Amygdala (tissue), 56 donors: ENCODE measurements at regions not wholly inside any gene's neighbourhood (a gene's known extent, or its start where the extent isn't known, plus 50 kb on each side); places are given as distances from the start of the nearest gene placed in this dataset.
A peak's percentile ranks its signal among the peaks of the same experiment; 100 is the strongest.

Experiments
- DNase-seq, 56 donors: peaks; one replicate each; lab custom pipeline; 2025; lab: John Stamatoyannopoulos, UW

GRCh38 chr5:61817472-61818326 is 485.6 kb downstream of the ZSWIM6 start:
- peak in 47 of 56 donors; percentile 3 to 81 (median 34) for DNase-seq

GRCh38 chr5:61820836-61821235 is 485.2 kb upstream of the KIF2A start:
- peak in 1 of 56 donors; percentile 13 for DNase-seq

GRCh38 chr5:61821561-61821960 is 484.4 kb upstream of the KIF2A start:
- DNase-seq = no peak

GRCh38 chr5:61822584-61822983 is 483.4 kb upstream of the KIF2A start:
- DNase-seq = no peak

- no peak for DNase-seq
Measured at GRCh38 chr5:61823065-61823464, 482.9 kb upstream of the KIF2A start.

GRCh38 chr5:61823781-61824180 is 482.2 kb upstream of the KIF2A start:
- no peak for DNase-seq

GRCh38 chr5:61824396-61824795 is 481.6 kb upstream of the KIF2A start:
- no peak for DNase-seq

- no peak for DNase-seq
Measured at GRCh38 chr5:61827445-61827975, 478.5 kb upstream of the KIF2A start.

- no peak for DNase-seq
Measured at GRCh38 chr5:61828856-61829255, 477.1 kb upstream of the KIF2A start.

GRCh38 chr5:61831736-61832135 is 474.3 kb upstream of the KIF2A start:
- DNase-seq = no peak

GRCh38 chr5:61837788-61838187 is 468.2 kb upstream of the KIF2A start:
- DNase-seq = no peak

GRCh38 chr5:61840361-61840760 is 465.6 kb upstream of the KIF2A start:
- no peak for DNase-seq

GRCh38 chr5:61842840-61843239 is 463.2 kb upstream of the KIF2A start:
- no peak for DNase-seq

GRCh38 chr5:61850696-61851095 is 455.3 kb upstream of the KIF2A start:
- no peak for DNase-seq

GRCh38 chr5:61854531-61854930 is 451.5 kb upstream of the KIF2A start:
- no peak for DNase-seq

GRCh38 chr5:61860978-61861377 is 445.0 kb upstream of the KIF2A start:
- DNase-seq = no peak

GRCh38 chr5:61866930-61867329 is 439.1 kb upstream of the KIF2A start:
- no peak for DNase-seq

GRCh38 chr5:61869333-61869732 is 436.7 kb upstream of the KIF2A start:
- no peak for DNase-seq

- no peak for DNase-seq
Measured at GRCh38 chr5:61878471-61878870, 427.5 kb upstream of the KIF2A start.

- peak in 39 of 56 donors; percentile 1 to 61 (median 19) for DNase-seq
Measured at GRCh38 chr5:61881821-61882487, 424.1 kb upstream of the KIF2A start.

- no peak for DNase-seq
Measured at GRCh38 chr5:61882901-61883500, 423.0 kb upstream of the KIF2A start.
